ENCODE measurements at regions not wholly inside any gene's neighbourhood (a gene's known extent, or its start where the extent isn't known, plus 50 kb on each side); places are given as distances from the start of the nearest gene placed in this dataset.

DNA sequence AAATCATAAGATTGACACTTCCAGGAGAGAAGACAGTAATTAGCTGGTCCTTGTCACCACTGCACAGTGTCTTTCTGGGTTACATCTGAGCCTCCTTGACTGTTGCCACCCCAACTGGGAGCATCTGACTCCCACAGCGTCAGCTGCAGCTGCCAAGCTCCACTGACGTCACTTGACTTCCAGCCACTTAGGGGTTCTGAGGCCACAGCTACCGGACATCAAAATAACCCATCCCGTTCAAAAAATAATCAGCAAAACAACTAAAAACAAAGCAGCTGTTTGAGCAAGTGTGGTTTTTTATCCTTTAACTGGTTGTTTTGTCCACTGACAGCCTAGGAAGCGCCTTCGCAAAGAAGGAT, 206.5 kb upstream of the AGAP1 start:
- TF ChIP-seq, protein P1, sequence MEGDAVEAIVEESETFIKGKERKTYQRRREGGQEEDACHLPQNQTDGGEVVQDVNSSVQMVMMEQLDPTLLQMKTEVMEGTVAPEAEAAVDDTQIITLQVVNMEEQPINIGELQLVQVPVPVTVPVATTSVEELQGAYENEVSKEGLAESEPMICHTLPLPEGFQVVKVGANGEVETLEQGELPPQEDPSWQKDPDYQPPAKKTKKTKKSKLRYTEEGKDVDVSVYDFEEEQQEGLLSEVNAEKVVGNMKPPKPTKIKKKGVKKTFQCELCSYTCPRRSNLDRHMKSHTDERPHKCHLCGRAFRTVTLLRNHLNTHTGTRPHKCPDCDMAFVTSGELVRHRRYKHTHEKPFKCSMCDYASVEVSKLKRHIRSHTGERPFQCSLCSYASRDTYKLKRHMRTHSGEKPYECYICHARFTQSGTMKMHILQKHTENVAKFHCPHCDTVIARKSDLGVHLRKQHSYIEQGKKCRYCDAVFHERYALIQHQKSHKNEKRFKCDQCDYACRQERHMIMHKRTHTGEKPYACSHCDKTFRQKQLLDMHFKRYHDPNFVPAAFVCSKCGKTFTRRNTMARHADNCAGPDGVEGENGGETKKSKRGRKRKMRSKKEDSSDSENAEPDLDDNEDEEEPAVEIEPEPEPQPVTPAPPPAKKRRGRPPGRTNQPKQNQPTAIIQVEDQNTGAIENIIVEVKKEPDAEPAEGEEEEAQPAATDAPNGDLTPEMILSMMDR (IDR thresholded peaks at IDR 0.05), result no peak
- no peak for DNase-seq (ENCODE audit: low spot score)
- Histone ChIP-seq H3K4me3 (no peak overlapping the region), H3K27ac (no peak overlapping the region)

GRCh38 chr2:235291461-235291860, 202.4 kb upstream of the AGAP1 start:
- no peak overlapping the region for H3K4me3 ChIP-seq
- no peak for DNase-seq (ENCODE audit: low spot score)
- TF ChIP-seq, protein P1 (IDR thresholded peaks at IDR 0.05), result no peak
- H3K27ac ChIP-seq, result no peak overlapping the region

DNA sequence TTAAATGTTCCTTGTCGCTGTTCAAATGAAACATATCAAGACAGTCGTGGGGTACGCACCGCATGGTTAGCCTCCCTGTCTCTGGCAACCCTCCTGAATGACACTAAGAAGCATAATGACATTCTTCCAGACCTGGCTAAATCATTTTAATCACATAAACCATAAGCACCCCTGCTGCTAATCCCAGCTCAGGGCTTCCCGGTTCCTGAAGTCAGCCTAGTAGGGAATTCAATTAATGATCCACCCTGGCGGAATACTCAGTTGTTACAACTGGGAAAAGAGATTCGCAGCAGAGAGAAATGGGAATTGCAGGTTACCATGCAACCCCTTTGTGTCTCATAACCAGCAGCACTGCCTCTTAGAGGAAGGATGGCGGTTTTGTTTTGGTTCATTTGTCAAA, 200.8 kb upstream of the AGAP1 start:
- DNase-seq (ENCODE audit: low spot score), result no peak
- H3K4me3 ChIP-seq, result no peak overlapping the region
- H3K27ac ChIP-seq, result no peak overlapping the region
- TF ChIP-seq, protein P1 (IDR thresholded peaks at IDR 0.05), result no peak

- TF ChIP-seq, protein P1 (IDR thresholded peaks at IDR 0.05), result no peak
- no peak overlapping the region for H3K4me3 ChIP-seq
- no peak overlapping the region for H3K27ac ChIP-seq
- no peak for DNase-seq (ENCODE audit: low spot score)
Observed at GRCh38 chr2:235295831-235296230, 198.0 kb upstream of the AGAP1 start.

DNA sequence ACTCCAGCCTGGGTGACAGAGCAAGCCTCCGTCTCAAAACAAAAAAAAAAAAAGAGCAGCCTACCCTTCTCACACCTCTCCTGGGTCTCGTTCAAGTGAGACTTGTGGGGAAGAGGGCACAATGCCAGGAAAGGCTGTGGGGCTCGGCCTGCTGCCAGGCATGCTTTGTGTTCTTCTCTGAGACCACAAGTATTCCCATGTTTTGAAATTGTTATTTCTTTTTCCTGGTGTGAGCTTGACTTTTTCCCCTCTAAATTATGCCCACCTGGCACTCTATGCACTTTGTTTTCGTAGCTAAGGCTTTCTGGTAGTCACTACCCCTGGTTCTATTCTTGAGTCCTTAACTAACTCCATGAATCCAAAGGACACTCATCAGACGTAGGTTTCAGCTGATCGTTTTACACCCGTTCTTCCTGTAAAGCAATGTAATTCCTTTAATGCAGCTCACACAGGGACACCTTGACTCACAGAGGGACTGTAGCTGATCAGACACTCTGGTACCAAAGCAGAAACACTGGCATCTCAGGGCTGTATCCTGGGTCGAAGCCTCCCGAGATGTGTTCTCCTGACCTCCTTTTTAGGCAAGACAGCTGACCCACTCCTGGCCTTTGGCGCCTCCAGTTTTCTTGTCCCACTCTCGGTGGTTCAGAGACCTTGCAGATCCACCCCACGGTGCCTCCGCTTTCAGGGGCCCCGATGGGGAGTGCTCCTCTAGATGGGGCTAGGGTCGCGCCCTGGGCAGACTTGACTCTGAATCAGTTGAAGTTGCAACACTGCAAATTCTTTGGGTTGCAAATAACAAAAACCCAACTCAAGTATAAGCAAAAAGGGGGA, 193.3 kb upstream of the AGAP1 start:
- Histone ChIP-seq H3K4me3 (no peak overlapping the region), H3K27ac (no peak overlapping the region)
- no peak for DNase-seq (ENCODE audit: low spot score)
- TF ChIP-seq, protein P1 (IDR thresholded peaks at IDR 0.05), result no peak

GRCh38 chr2:235301202-235302076, 192.4 kb upstream of the AGAP1 start:
- H3K27ac ChIP-seq, result no peak overlapping the region
- TF ChIP-seq, protein P1 (IDR thresholded peaks at IDR 0.05), result no peak
- no peak overlapping the region for H3K4me3 ChIP-seq
- no peak for DNase-seq (ENCODE audit: low spot score)

Data from coronary artery (tissue), 2 donors.